Heart left ventricle (tissue), 16 donors: ENCODE measurements at regions not wholly inside any gene's neighbourhood (a gene's known extent, or its start where the extent isn't known, plus 50 kb on each side); places are given as distances from the start of the nearest gene placed in this dataset.

Source experiments
- ATAC-seq, 4 donors: fragments of 200-7000 bp; cut with Tn5 transposase; one replicate each; pipeline ENCODE4 v1.9.1; 2020 to 2022; ENCODE audit warnings: moderate library complexity in 4 of 4, mild to moderate bottlenecking in 3 of 4, moderate number of reproducible peaks in 1 of 4
- DNase-seq, 5 donors: peaks; one replicate each; pipeline ENCODE4 v3.0.0-alpha.2; 2020
- H3K27ac ChIP-seq, 12 donors: fragments of 200-600 bp; sonication (generic) in 4 of 12; one replicate each; pipeline versions ENCODE4 v1.5.0 to v1.8.0; 2016 to 2022; ENCODE audit warnings: mild to moderate bottlenecking in 2 of 12
- H3K27me3 ChIP-seq, 9 donors: fragments of 200-600 bp; sonication (generic) in 2 of 9; one replicate each; pipeline versions ENCODE4 v1.5.1 to v1.8.0; 2016 to 2022; ENCODE audit warnings: mild to moderate bottlenecking in 3 of 9
- H3K36me3 ChIP-seq, 9 donors: fragments of 200-600 bp; sonication (generic) in 2 of 9; one replicate each; pipeline versions ENCODE4 v1.5.0 to v1.8.0; 2018 to 2022; ENCODE audit warnings: mild to moderate bottlenecking in 2 of 9
- H3K4me1 ChIP-seq, 12 donors: fragments of 200-600 bp; sonication (generic) in 4 of 12; one replicate each; pipeline versions ENCODE4 v1.5.0 to v1.8.0; 2016 to 2022; ENCODE audit warnings: mild to moderate bottlenecking in 3 of 12
- H3K4me3 ChIP-seq, 12 donors: fragments of 200-600 bp; sonication (generic) in 4 of 12; one replicate each; pipeline versions ENCODE4 v1.5.0 to v1.8.0; 2017 to 2022; ENCODE audit warnings: mild to moderate bottlenecking in 9 of 12, moderate library complexity in 4 of 12
- H3K9me3 ChIP-seq, 12 donors: fragments of 200-600 bp; sonication (generic) in 4 of 12; one replicate each; pipeline versions ENCODE4 v1.5.0 to v1.8.0; 2016 to 2022; ENCODE audit warnings: mild to moderate bottlenecking in 1 of 12
- CTCF ChIP-seq, 12 donors: fragments of 200-600 bp; sonication (generic) in 4 of 12; IDR thresholded peaks; one replicate each; pipeline versions ENCODE4 v1.5.0 to v1.8.0; 2018 to 2022; ENCODE audit warnings: antibody characterized with exemption in 12 of 12, mild to moderate bottlenecking in 5 of 12
- POLR2A ChIP-seq, 2 donors: fragments of 450-650 bp; IDR thresholded peaks; one replicate each; pipeline ENCODE4 v1.6.1; 2017; ENCODE audit warnings: antibody characterized with exemption in 2 of 2, mild to moderate bottlenecking in 2 of 2, moderate library complexity in 2 of 2
- WGBS, 4 donors: extraction: QIAGEN DNeasy Blood & Tissue Kit in 2 of 4; methylation state at CpG; one replicate each; pipeline versions ENCODE4 v1.1.5 to v1.1.7; 2013 to 2018; 5-methylcytosine and 5-hydroxymethylcytosine counted together
- intact Hi-C, 10 donors: fragments of 100-400 bp; cut with DNase I; formaldehyde crosslinking; loops; one replicate each; pipeline versions ENCODE4 v1.11.1 to v1.14.2; 2022
- donor health status: ischemic (EF 13 %, LVEDD 7.1; RV severe dilation, severe dysfunction).
- donor health status: healthy with polysubstance abuse.
- donor health status: DM: no; HTN: yes; CAD: no.
- donor health status: DM: no; HTN: no; CAD: no.
- donor health status: ischemic (EF 25% LVEDD 6.9; RV normal size, moderate dysfunction).
- donor health status: ischemic (EF 25% LVEDD 5.7; RV mildly dilated, moderate dysfunction).
- donor health status: healthy.
- donor health status: DM: yes; HTN: yes; CAD: no.
- donor health status: ischemic (EF 35%, LVEDD 5.7; RV mildly dilated, moderate dysfunction).
- donor health status: nonischemic (EF 11% LVEDD 7.7; RV severe dilation, severe dysfunction).
- donor health status: DM: yes; HTN: yes; CAD: no.
- donor health status: PGD.
- donor health status: ischemic (EF 29% LVEDD 5.4; RV normal size, mild dysfunction).
- donor health status: nonischemic (EF 23%, LVEDD 6.1; RV moderate dilation, normal function).

- TF ChIP-seq POLR2A (IDR thresholded peaks at IDR 0.05) (no peak), CTCF (IDR thresholded peaks at IDR 0.05) (no peak)
- Histone ChIP-seq H3K36me3 (no peaks in the 10 kb centered on the region), H3K4me1 (no peaks in the 10 kb centered on the region), H3K4me3 (no peak overlapping the region), H3K9me3 (peaks cover 0 to 49% (median 19%) of the 10 kb centered on the region in 12 donors), H3K27ac (no peak overlapping the region), H3K27me3 (no peaks in the 10 kb centered on the region)
- intact Hi-C loops, result no loop called here
- ATAC-seq (no peak), DNase-seq (no peak)
These were observed 251.4 kb upstream of the SAMSN1 start for GRCh38 chr21:14797543-14797942.

- H3K9me3 ChIP-seq, result peaks cover 0 to 10% (median 0%) of the 10 kb centered on the region in 12 donors
- H3K27me3 ChIP-seq, result no peaks in the 10 kb centered on the region
- H3K4me1 ChIP-seq, result no peaks in the 10 kb centered on the region
- intact Hi-C loops, result no loop called here
- no peaks in the 10 kb centered on the region for H3K36me3 ChIP-seq
- ATAC-seq, result no peak
- H3K27ac ChIP-seq, result no peak overlapping the region
- DNase-seq, result no peak
- TF ChIP-seq POLR2A (IDR thresholded peaks at IDR 0.05) (no peak), CTCF (IDR thresholded peaks at IDR 0.05) (no peak)
- H3K4me3 ChIP-seq, result no peak overlapping the region
These were observed 241.2 kb upstream of the SAMSN1 start for GRCh38 chr21:14787312-14787711.

- Histone ChIP-seq H3K27me3 (no peaks in the 10 kb centered on the region), H3K4me3 (no peak overlapping the region), H3K9me3 (peaks cover 0 to 10% (median 0%) of the 10 kb centered on the region in 12 donors), H3K36me3 (no peaks in the 10 kb centered on the region), H3K4me1 (no peaks in the 10 kb centered on the region), H3K27ac (no peak overlapping the region)
- ATAC-seq, result no peak
- 97 to 98% (median 98%) methylated on average over 2 of the region's 2 CpGs for WGBS, 4 donors
- TF ChIP-seq POLR2A (IDR thresholded peaks at IDR 0.05), result no peak
- intact Hi-C loops, result no loop called here
- no peak for DNase-seq
These were observed 239.6 kb upstream of the SAMSN1 start for GRCh38 chr21:14785679-14786078.

- peak in 4 of 5 donors; percentile 11 to 34 (median 30) for DNase-seq
- ATAC-seq, result peak in 1 of 4 donors; percentile 28
- intact Hi-C loops, result no loop called here
- H3K4me1 ChIP-seq, result no peaks in the 10 kb centered on the region
- no peaks in the 10 kb centered on the region for H3K27me3 ChIP-seq
- no peaks in the 10 kb centered on the region for H3K36me3 ChIP-seq
- H3K9me3 ChIP-seq, result peaks cover 0 to 1% (median 0%) of the 10 kb centered on the region in 12 donors
- no peak overlapping the region for H3K4me3 ChIP-seq
- H3K27ac ChIP-seq, result no peak overlapping the region
- WGBS, 4 donors, result 35 to 43% (median 37%) methylated on average over 5 of the region's 5 CpGs
- TF ChIP-seq CTCF (IDR thresholded peaks at IDR 0.05), result peak; percentile 5 to 57 (median 35)
- no peak for TF ChIP-seq POLR2A (IDR thresholded peaks at IDR 0.05)
These were observed 227.7 kb upstream of the SAMSN1 start for GRCh38 chr21:14773777-14774345.

- Histone ChIP-seq H3K27me3 (no peaks in the 10 kb centered on the region), H3K4me3 (no peak overlapping the region), H3K36me3 (no peaks in the 10 kb centered on the region), H3K9me3 (no peaks in the 10 kb centered on the region), H3K27ac (peak overlapping the region in 1 of 12 donors; percentile 42), H3K4me1 (no peaks in the 10 kb centered on the region)
- DNase-seq, result no peak
- TF ChIP-seq CTCF (IDR thresholded peaks at IDR 0.05), result no peak
- no peak for TF ChIP-seq POLR2A (IDR thresholded peaks at IDR 0.05)
- 51 to 66% (median 55%) methylated on average over 2 of the region's 2 CpGs for WGBS, 4 donors
- no peak for ATAC-seq
- intact Hi-C loops, result no loop called here
These were observed 225.5 kb upstream of the SAMSN1 start for GRCh38 chr21:14771593-14771992.
